Endothelial cell of umbilical vein (primary cell): ENCODE measurements at regions not wholly inside any gene's neighbourhood (a gene's known extent, or its start where the extent isn't known, plus 50 kb on each side); places are given as distances from the start of the nearest gene placed in this dataset.

ENCODE experiments used
- BruUV-seq: library from RNA; stranded (reverse); fragments of 400-500 nt; replicated peaks from 2 replicates; lab custom pipeline; 2021; lab: Mats Ljungman, UMichigan
- CTCF ChIA-PET: fragments of 300-600, 350-600 bp; sonication (Branson Sonifier 250); formaldehyde crosslinking; loops from one replicate; lab custom pipeline; 2021; ENCODE audit warnings: antibody characterized with exemption, inconsistent platforms; lab: Charles Lee
- POLR2A ChIA-PET: fragments of 300-600, 350-600 bp; sonication (Branson Sonifier 250); formaldehyde crosslinking; loops from one replicate; lab custom pipeline; 2021; ENCODE audit warnings: antibody characterized with exemption, inconsistent platforms; lab: Charles Lee
- DNase-seq: peaks from one replicate; pipeline ENCODE4 v3.0.0-alpha.2; 2011; ENCODE audit warnings: low read depth, low spot score
- FAIRE-seq: peaks from 2 replicates; lab custom pipeline; 2011; peaks lifted over from hg19 to GRCh38; lab: Jason Lieb, UNC
- H2AFZ ChIP-seq: 2 replicates; pipeline ENCODE4 v1.6.0; 2012; ENCODE audit warnings: low read depth, low read length, control low read depth, inconsistent platforms
- H3K27ac ChIP-seq: 2 replicates; pipeline ENCODE4 v1.5.1; 2011; ENCODE audit warnings: low read depth, mild to moderate bottlenecking, control low read depth, low read length, moderate library complexity; ENCODE audit not compliant: insufficient read depth
- H3K27me3 ChIP-seq, 2 experiments: 2 replicates each; pipeline versions ENCODE4 v1.6.0 to v1.6.1; 2011; ENCODE audit warnings: low read length in 2 of 2, mixed read lengths in 1 of 2; ENCODE audit not compliant: control insufficient read depth in 2 of 2, insufficient read depth in 2 of 2
- H3K36me3 ChIP-seq, 2 experiments: 2 replicates in 1 of 2; 3 replicates in 1 of 2; pipeline ENCODE4 v1.5.1; 2011; ENCODE audit warnings: low read length in 2 of 2, mild to moderate bottlenecking in 1 of 2, moderate library complexity in 1 of 2; ENCODE audit not compliant: control insufficient read depth in 2 of 2, insufficient read depth in 2 of 2; ENCODE audit errors: extremely low read depth in 1 of 2
- H3K4me1 ChIP-seq: 3 replicates; pipeline ENCODE4 v1.5.1; 2011; ENCODE audit warnings: mild to moderate bottlenecking, low read length; ENCODE audit not compliant: control insufficient read depth, insufficient read depth; ENCODE audit errors: extremely low read depth
- H3K4me2 ChIP-seq: 2 replicates; pipeline ENCODE4 v1.6.1; 2011; ENCODE audit warnings: low read length, control low read depth, mixed read lengths; ENCODE audit not compliant: insufficient read depth
- H3K4me3 ChIP-seq, 3 experiments: fragments of 200-600 bp in 1 of 3; sonication (generic), shearing (Covaris generic) in 1 of 3; replicated peaks in 1 of 3; 2 replicates each; pipeline ENCODE4 v1.5.1; 2011 to 2016; ENCODE audit warnings: control low read depth in 3 of 3, low read length in 3 of 3, mild to moderate bottlenecking in 2 of 3, inconsistent platforms in 1 of 3, low read depth in 1 of 3, moderate library complexity in 1 of 3; ENCODE audit not compliant: insufficient read depth in 1 of 3
- H3K79me2 ChIP-seq: 2 replicates; pipeline ENCODE4 v1.6.0; 2012; ENCODE audit warnings: low read length, inconsistent platforms; ENCODE audit not compliant: control insufficient read depth, insufficient read depth
- H3K9ac ChIP-seq: replicated peaks from 2 replicates; pipeline ENCODE3; 2011; ENCODE audit warnings: low read length, control low read depth; ENCODE audit not compliant: insufficient read depth; ENCODE audit errors: extremely low read depth
- H3K9me1 ChIP-seq: replicated peaks from 3 replicates; pipeline ENCODE4 v1.6.0; 2011; ENCODE audit warnings: mild to moderate bottlenecking, low read length; ENCODE audit not compliant: control insufficient read depth, insufficient read depth; ENCODE audit errors: extremely low read depth
- H3K9me3 ChIP-seq: replicated peaks from 2 replicates; pipeline ENCODE4 v1.5.1; 2012; ENCODE audit warnings: low read length, inconsistent platforms; ENCODE audit not compliant: control insufficient read depth, insufficient read depth
- H4K20me1 ChIP-seq: replicated peaks from 2 replicates; pipeline ENCODE3; 2011; ENCODE audit warnings: mild to moderate bottlenecking, low read length; ENCODE audit not compliant: control insufficient read depth, insufficient read depth; ENCODE audit errors: extremely low read depth
- FOS ChIP-seq: IDR thresholded peaks from 2 replicates; pipeline ENCODE4 v1.6.1; 2011; ENCODE audit warnings: mild to moderate bottlenecking, low read length, moderate library complexity, borderline replicate concordance; ENCODE audit not compliant: insufficient read depth
- GATA2 ChIP-seq: IDR thresholded peaks from 2 replicates; pipeline ENCODE4 v1.7.0; 2011; ENCODE audit warnings: low read depth, mild to moderate bottlenecking, moderate library complexity, mixed read lengths, low read length; ENCODE audit not compliant: insufficient read length, insufficient read depth
- JUN ChIP-seq: IDR thresholded peaks from 2 replicates; pipeline ENCODE4 v1.6.1; 2011; ENCODE audit warnings: borderline replicate concordance, low read depth; ENCODE audit not compliant: insufficient read length, insufficient read depth
- MYC ChIP-seq: IDR thresholded peaks from one replicate; pipeline ENCODE4 v1.6.1; 2011; ENCODE audit warnings: mild to moderate bottlenecking, low read depth, low read length
- POLR2A ChIP-seq: IDR thresholded peaks from 2 replicates; pipeline ENCODE4 v1.6.1; 2012; ENCODE audit warnings: low read depth, mild to moderate bottlenecking, control low read depth, low read length
- POLR2AphosphoS5 ChIP-seq: IDR thresholded peaks from 2 replicates; pipeline ENCODE4 v1.6.1; 2012; ENCODE audit warnings: low read depth, mild to moderate bottlenecking, control low read depth, low read length, moderate library complexity; ENCODE audit not compliant: insufficient read depth
- dilution Hi-C: fragments of 300-500 bp; cut with MboI; formaldehyde crosslinking; loops from one replicate; pipeline ENCODE4 v1.15.0; 2019; ENCODE audit warnings: low sequenced_read_pairs; ENCODE audit not compliant: extremely low pct_ligation_motif_present
- intact Hi-C: fragments of 100-400 bp; cut with micrococcal nuclease; formaldehyde crosslinking; loops from one replicate; pipeline ENCODE4 v1.10.0; 2022
- TF ChIP-seq, protein P1 (sequence below), 2 donors: IDR thresholded peaks; 1 replicate in 1 of 2; 2 replicates in 1 of 2; pipeline ENCODE4 v1.5.1; 2011; ENCODE audit warnings: low read length in 2 of 2, mild to moderate bottlenecking in 2 of 2, moderate library complexity in 2 of 2, control low read depth in 1 of 2, inconsistent platforms in 1 of 2, low read depth in 1 of 2; ENCODE audit not compliant: insufficient read depth in 1 of 2; ENCODE audit errors: extremely low read depth in 1 of 2
- TF ChIP-seq, protein P2 (sequence below): IDR thresholded peaks from 2 replicates; pipeline ENCODE4 v1.6.1; 2011; ENCODE audit not compliant: insufficient read depth, insufficient read length

DNA sequence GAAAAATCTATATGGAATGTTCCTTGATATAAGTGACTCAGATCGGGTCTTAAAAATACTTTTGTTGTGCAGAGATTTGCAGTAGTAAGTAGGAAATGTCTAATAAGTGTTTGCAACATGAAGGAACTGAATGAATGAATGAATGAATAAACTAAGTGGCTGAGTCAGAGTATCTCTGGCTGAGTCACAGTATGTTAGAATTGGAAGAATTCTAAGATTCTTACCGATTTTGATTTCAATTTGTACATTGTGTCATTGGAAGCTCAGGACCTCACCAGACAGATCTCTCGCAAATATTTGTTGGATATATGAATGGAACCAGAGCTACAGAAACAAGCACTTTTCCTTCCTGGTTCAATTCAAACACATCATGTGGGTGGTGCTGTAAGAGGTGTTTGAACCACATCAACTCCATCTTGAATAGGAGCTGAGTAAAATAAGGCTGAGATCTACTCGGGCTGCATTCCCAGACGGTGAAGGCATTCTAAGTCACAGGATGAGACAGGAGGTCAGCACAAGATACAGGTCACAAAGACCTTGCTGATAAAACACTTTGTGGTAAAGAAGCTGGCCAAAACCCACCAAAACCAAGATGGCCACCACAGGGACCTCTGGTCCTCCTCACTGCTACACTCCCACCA, 123.9 kb upstream of the FOXN3 start:
- Histone ChIP-seq H3K36me3 (no peaks in the 10 kb centered on the region), H3K4me1 (peaks cover 8% of the 10 kb centered on the region), H3K27me3 (no peaks in the 10 kb centered on the region), H3K4me3 (no peak overlapping the region), H3K9ac (no peak overlapping the region), H2AFZ (peak overlapping the region; percentile 35), H3K9me1 (no peaks in the 10 kb centered on the region), H4K20me1 (no peaks in the 10 kb centered on the region), H3K4me2 (peak overlapping the region; percentile 5), H3K27ac (peak overlapping the region; percentile 19), H3K9me3 (no peaks in the 10 kb centered on the region), H3K79me2 (no peaks in the 10 kb centered on the region)
- ChIA-PET CTCF (no interaction called here), POLR2A (no interaction called here)
- DNase-seq (peak; percentile 32), FAIRE-seq (peak; percentile 43)
- TF ChIP-seq GATA2, result peak; percentile 7
- TF ChIP-seq FOS, result peak; percentile 94
- no peak for TF ChIP-seq POLR2A
- TF ChIP-seq POLR2AphosphoS5, result no peak
- TF ChIP-seq MYC, result no peak
- TF ChIP-seq, protein P1, sequence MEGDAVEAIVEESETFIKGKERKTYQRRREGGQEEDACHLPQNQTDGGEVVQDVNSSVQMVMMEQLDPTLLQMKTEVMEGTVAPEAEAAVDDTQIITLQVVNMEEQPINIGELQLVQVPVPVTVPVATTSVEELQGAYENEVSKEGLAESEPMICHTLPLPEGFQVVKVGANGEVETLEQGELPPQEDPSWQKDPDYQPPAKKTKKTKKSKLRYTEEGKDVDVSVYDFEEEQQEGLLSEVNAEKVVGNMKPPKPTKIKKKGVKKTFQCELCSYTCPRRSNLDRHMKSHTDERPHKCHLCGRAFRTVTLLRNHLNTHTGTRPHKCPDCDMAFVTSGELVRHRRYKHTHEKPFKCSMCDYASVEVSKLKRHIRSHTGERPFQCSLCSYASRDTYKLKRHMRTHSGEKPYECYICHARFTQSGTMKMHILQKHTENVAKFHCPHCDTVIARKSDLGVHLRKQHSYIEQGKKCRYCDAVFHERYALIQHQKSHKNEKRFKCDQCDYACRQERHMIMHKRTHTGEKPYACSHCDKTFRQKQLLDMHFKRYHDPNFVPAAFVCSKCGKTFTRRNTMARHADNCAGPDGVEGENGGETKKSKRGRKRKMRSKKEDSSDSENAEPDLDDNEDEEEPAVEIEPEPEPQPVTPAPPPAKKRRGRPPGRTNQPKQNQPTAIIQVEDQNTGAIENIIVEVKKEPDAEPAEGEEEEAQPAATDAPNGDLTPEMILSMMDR (IDR thresholded peaks at IDR 0.05; ENCODE audit: extremely low read depth in 1 of 2, insufficient read depth in 1 of 2, low read depth in 1 of 2, low read length in 2 of 2), result no peak
- TF ChIP-seq, protein P2, sequence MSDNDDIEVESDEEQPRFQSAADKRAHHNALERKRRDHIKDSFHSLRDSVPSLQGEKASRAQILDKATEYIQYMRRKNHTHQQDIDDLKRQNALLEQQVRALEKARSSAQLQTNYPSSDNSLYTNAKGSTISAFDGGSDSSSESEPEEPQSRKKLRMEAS, result no peak
- TF ChIP-seq JUN, result peak; percentile 4
- intact Hi-C loops, result no loop called here
- dilution Hi-C loops, result no loop called here
- BruUV-seq, result no TSS peak
